ENCODE measurements at regions not wholly inside any gene's neighbourhood (a gene's known extent, or its start where the extent isn't known, plus 50 kb on each side); places are given as distances from the start of the nearest gene placed in this dataset.
"Not testable (repeated sequence)": the region's sequence is repeated elsewhere in the genome, so short reads cannot be mapped to it uniquely, and the experiment has no call there.

GRCh38 chr14:23881282-23881681, 72.3 kb upstream of the DHRS4 start:
- Histone ChIP-seq H3K27me3 (replicated peaks; ENCODE audit: control insufficient read depth, insufficient read depth, low read length) (no peaks in the 10 kb centered on the region), H3K4me3 (replicated peaks; ENCODE audit: low read depth, low read length) (no peak overlapping the region), H3K36me3 (ENCODE audit: control insufficient read depth, insufficient read depth, low read length) (no peaks in the 10 kb centered on the region)
- TF ChIP-seq CTCF (IDR thresholded peaks at IDR 0.05; ENCODE audit: insufficient read depth, low read length, poor library complexity, severe bottlenecking), result no peak
- no peak for DNase-seq (ENCODE audit: extremely low read depth, insufficient read length)

GRCh38 chr14:23883684-23884540, 69.7 kb upstream of the DHRS4 start:
- Histone ChIP-seq H3K27me3 (replicated peaks; ENCODE audit: control insufficient read depth, insufficient read depth, low read length) (no peaks in the 10 kb centered on the region), H3K36me3 (ENCODE audit: control insufficient read depth, insufficient read depth, low read length) (no peaks in the 10 kb centered on the region), H3K4me3 (replicated peaks; ENCODE audit: low read depth, low read length) (no peak overlapping the region)
- no peak for TF ChIP-seq CTCF (IDR thresholded peaks at IDR 0.05; ENCODE audit: insufficient read depth, low read length, poor library complexity, severe bottlenecking)
- no peak for DNase-seq (ENCODE audit: extremely low read depth, insufficient read length)

- Histone ChIP-seq H3K36me3 (ENCODE audit: control insufficient read depth, insufficient read depth, low read length) (no peaks in the 10 kb centered on the region), H3K4me3 (replicated peaks; ENCODE audit: low read depth, low read length) (no peak overlapping the region), H3K27me3 (replicated peaks; ENCODE audit: control insufficient read depth, insufficient read depth, low read length) (no peaks in the 10 kb centered on the region)
- no peak for DNase-seq (ENCODE audit: extremely low read depth, insufficient read length)
- TF ChIP-seq CTCF (IDR thresholded peaks at IDR 0.05; ENCODE audit: insufficient read depth, low read length, poor library complexity, severe bottlenecking), result no peak
Observed at GRCh38 chr14:23884541-23884904, 69.0 kb upstream of the DHRS4 start.

- Histone ChIP-seq H3K27me3 (replicated peaks; ENCODE audit: control insufficient read depth, insufficient read depth, low read length) (no peaks in the 10 kb centered on the region), H3K4me3 (replicated peaks; ENCODE audit: low read depth, low read length) (no peak overlapping the region), H3K36me3 (ENCODE audit: control insufficient read depth, insufficient read depth, low read length) (no peaks in the 10 kb centered on the region)
- TF ChIP-seq CTCF (IDR thresholded peaks at IDR 0.05; ENCODE audit: insufficient read depth, low read length, poor library complexity, severe bottlenecking), result no peak
- no peak for DNase-seq (ENCODE audit: extremely low read depth, insufficient read length)
Observed at GRCh38 chr14:23887536-23887935, 66.0 kb upstream of the DHRS4 start.

GRCh38 chr14:23891717-23892116, 61.9 kb upstream of the DHRS4 start:
- H3K36me3 ChIP-seq (ENCODE audit: control insufficient read depth, insufficient read depth, low read length); H3K27me3 ChIP-seq (replicated peaks; ENCODE audit: control insufficient read depth, insufficient read depth, low read length); DNase-seq (ENCODE audit: extremely low read depth, insufficient read length): not testable (repeated sequence)

GRCh38 chr14:23892289-23892688, 61.3 kb upstream of the DHRS4 start:
- not testable (repeated sequence) for H3K4me3 ChIP-seq (replicated peaks; ENCODE audit: low read depth, low read length); H3K27me3 ChIP-seq (replicated peaks; ENCODE audit: control insufficient read depth, insufficient read depth, low read length); DNase-seq (ENCODE audit: extremely low read depth, insufficient read length); H3K36me3 ChIP-seq (ENCODE audit: control insufficient read depth, insufficient read depth, low read length)

More at GRCh38 chr14:23891717-23892116, 61.9 kb upstream of the DHRS4 start:
- not testable (repeated sequence) for H3K4me3 ChIP-seq (replicated peaks; ENCODE audit: low read depth, low read length)
